ENCODE measurements at regions not wholly inside any gene's neighbourhood (a gene's known extent, or its start where the extent isn't known, plus 50 kb on each side); places are given as distances from the start of the nearest gene placed in this dataset.

DNA sequence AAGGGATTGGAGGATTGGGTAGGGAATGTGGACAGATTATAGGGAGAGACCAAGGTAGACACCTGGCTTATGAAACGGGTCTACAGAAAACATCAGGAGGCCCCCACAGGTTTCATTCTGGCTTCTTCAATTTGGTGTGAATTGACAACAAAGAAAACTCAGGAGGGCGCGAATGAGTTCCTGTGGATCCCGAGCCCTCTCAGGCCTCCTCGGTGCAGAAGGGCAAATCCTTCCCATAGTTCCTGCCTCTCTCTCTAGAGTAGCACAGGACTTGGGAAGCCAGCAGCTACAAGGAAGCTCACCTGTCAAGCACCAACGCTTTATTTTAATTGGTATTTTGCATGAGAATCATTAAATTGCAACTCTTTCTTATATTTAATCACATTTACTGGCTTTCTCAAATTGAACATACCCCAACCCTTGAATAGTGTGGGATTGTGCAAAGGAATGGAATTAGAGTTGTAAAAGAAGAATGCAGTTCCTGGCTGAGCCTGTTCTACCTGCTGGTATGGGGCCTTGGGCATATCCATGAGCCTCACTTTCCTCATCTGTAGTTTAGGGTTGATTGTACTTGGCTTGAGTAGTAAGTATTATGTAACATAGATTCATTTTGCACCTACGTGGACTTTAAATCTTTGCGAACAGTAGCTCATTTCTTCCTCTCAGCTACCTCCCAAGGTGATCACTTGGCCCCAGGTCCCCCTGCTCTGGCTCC lies 56.4 kb upstream of the PHACTR2 start:
- TF ChIP-seq, protein P1, sequence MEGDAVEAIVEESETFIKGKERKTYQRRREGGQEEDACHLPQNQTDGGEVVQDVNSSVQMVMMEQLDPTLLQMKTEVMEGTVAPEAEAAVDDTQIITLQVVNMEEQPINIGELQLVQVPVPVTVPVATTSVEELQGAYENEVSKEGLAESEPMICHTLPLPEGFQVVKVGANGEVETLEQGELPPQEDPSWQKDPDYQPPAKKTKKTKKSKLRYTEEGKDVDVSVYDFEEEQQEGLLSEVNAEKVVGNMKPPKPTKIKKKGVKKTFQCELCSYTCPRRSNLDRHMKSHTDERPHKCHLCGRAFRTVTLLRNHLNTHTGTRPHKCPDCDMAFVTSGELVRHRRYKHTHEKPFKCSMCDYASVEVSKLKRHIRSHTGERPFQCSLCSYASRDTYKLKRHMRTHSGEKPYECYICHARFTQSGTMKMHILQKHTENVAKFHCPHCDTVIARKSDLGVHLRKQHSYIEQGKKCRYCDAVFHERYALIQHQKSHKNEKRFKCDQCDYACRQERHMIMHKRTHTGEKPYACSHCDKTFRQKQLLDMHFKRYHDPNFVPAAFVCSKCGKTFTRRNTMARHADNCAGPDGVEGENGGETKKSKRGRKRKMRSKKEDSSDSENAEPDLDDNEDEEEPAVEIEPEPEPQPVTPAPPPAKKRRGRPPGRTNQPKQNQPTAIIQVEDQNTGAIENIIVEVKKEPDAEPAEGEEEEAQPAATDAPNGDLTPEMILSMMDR (conservative IDR thresholded peaks at IDR 0.05): no peak
- TF ChIP-seq EZH2 (IDR thresholded peaks at IDR 0.05; ENCODE audit: low read depth): no peak
